ENCODE measurements at regions not wholly inside any gene's neighbourhood (a gene's known extent, or its start where the extent isn't known, plus 50 kb on each side); places are given as distances from the start of the nearest gene placed in this dataset.

GRCh38 chr3:64789111-64789510 lies 101.3 kb upstream of the ADAMTS9 start:
- Histone ChIP-seq H4K20me1 (ENCODE audit: insufficient read depth) (no peaks in the 10 kb centered on the region), H2AFZ (ENCODE audit: low read depth, low read length, poor library complexity, severe bottlenecking) (no peak overlapping the region), H3K9me2 (ENCODE audit: insufficient read depth) (no peaks in the 10 kb centered on the region), H3K4me2 (ENCODE audit: low read length) (no peak overlapping the region), H3K4me3 (replicated peaks in 1 of 2; ENCODE audit: low read depth in 1 of 2, low read length in 2 of 2) (no peak overlapping the region), H3K9me3 (ENCODE audit: control insufficient read depth in 1 of 2, insufficient read depth in 1 of 2, low read depth in 1 of 2, low read length in 2 of 2) (no peaks in the 10 kb centered on the region), H3K4me1 (ENCODE audit: control insufficient read depth in 1 of 2, insufficient read depth in 2 of 2, low read length in 2 of 2) (no peaks in the 10 kb centered on the region), H3K79me2 (ENCODE audit: insufficient read depth, low read length) (no peaks in the 10 kb centered on the region), H3K27me3 (ENCODE audit: insufficient read depth, low read length) (no peaks in the 10 kb centered on the region), H3K9ac (ENCODE audit: low read length) (no peak overlapping the region), H3K36me3 (ENCODE audit: control insufficient read depth in 1 of 2, insufficient read depth in 2 of 2, low read length in 2 of 2) (no peaks in the 10 kb centered on the region), H3K27ac (ENCODE audit: low read depth, low read length) (no peak overlapping the region)
- RAD21 ChIA-PET (ENCODE audit: low non-redundant PET in 1 of 2, low total read pairs in 2 of 2, uncharacterized antibody in 2 of 2, unreplicated experiment in 2 of 2), result no interaction called here
- no TSS peak for BruUV-seq (replicated peaks)
- ATAC-seq (no peak), DNase-seq (ENCODE audit: low read depth, low spot score) (no peak)
- CTCF ChIA-PET, result no interaction called here
- POLR2A ChIA-PET, result no interaction called here
- TF ChIP-seq SP1 (IDR thresholded peaks at IDR 0.05; ENCODE audit: low read depth), result no peak
- no peak for TF ChIP-seq SIN3A (IDR thresholded peaks at IDR 0.05; ENCODE audit: low read depth)
- no peak for TF ChIP-seq ZNF274 (IDR thresholded peaks at IDR 0.05; ENCODE audit: low read depth, low read length)
- TF ChIP-seq EZH2 (IDR thresholded peaks at IDR 0.05), result no peak
- TF ChIP-seq POLR2AphosphoS5 (IDR thresholded peaks at IDR 0.05; ENCODE audit: low read depth, low read length), result no peak
- TF ChIP-seq REST (IDR thresholded peaks at IDR 0.05; ENCODE audit: low read depth), result no peak
- TF ChIP-seq ATF3 (IDR thresholded peaks at IDR 0.05), result no peak
- TF ChIP-seq ZFX (IDR thresholded peaks at IDR 0.05), result no peak
- TF ChIP-seq CEBPB (IDR thresholded peaks at IDR 0.05; ENCODE audit: low read depth), result no peak
- TF ChIP-seq RAD21 (IDR thresholded peaks at IDR 0.05; ENCODE audit: low read depth), result no peak
- no peak for TF ChIP-seq CBX3 (IDR thresholded peaks at IDR 0.05; ENCODE audit: low read depth)
- no peak for TF ChIP-seq EZH2phosphoT487 (IDR thresholded peaks at IDR 0.05; ENCODE audit: borderline replicate concordance)
- no peak for TF ChIP-seq JUND (IDR thresholded peaks at IDR 0.05)
- no peak for TF ChIP-seq YY1 (IDR thresholded peaks at IDR 0.05; ENCODE audit: extremely low read depth, insufficient replicate concordance, low read depth, low read length)
- no peak for TF ChIP-seq ELF1 (IDR thresholded peaks at IDR 0.05; ENCODE audit: borderline replicate concordance, low read depth)
- no peak for TF ChIP-seq CTCF (IDR thresholded peaks at IDR 0.05 in 2 of 3, conservative IDR thresholded peaks at IDR 0.05 in 1 of 3; ENCODE audit: borderline replicate concordance in 1 of 3, insufficient read depth in 1 of 3, low read depth in 2 of 3, low read length in 2 of 3)
- no peak for TF ChIP-seq SRF (IDR thresholded peaks at IDR 0.05; ENCODE audit: low read depth)
- intact Hi-C loops (cut with micrococcal nuclease), result no loop called here
